Upper lobe of right lung (tissue), 1 donor: ENCODE measurements at regions not wholly inside any gene's neighbourhood (a gene's known extent, or its start where the extent isn't known, plus 50 kb on each side); places are given as distances from the start of the nearest gene placed in this dataset.

Experiments
- ATAC-seq: fragments of 200-7000 bp; cut with Tn5 transposase; one replicate; pipeline ENCODE4 v1.9.1; 2020; ENCODE audit warnings: mild to moderate bottlenecking, moderate library complexity
- DNase-seq: peaks from one replicate; pipeline ENCODE4 v3.0.0-alpha.2; 2020
- H3K27ac ChIP-seq: fragments of 200-600 bp; one replicate; pipeline ENCODE4 v1.8.0; 2022
- H3K27me3 ChIP-seq: fragments of 200-600 bp; one replicate; pipeline ENCODE4 v1.8.0; 2022; ENCODE audit warnings: mild to moderate bottlenecking
- H3K36me3 ChIP-seq: fragments of 200-600 bp; one replicate; pipeline ENCODE4 v1.8.0; 2022
- H3K4me1 ChIP-seq: fragments of 200-600 bp; one replicate; pipeline ENCODE4 v1.8.0; 2022
- H3K4me3 ChIP-seq: fragments of 200-600 bp; one replicate; pipeline ENCODE4 v1.8.0; 2022; ENCODE audit warnings: mild to moderate bottlenecking
- H3K9me3 ChIP-seq: fragments of 200-600 bp; one replicate; pipeline ENCODE4 v1.8.0; 2022
- CTCF ChIP-seq: fragments of 200-600 bp; IDR thresholded peaks from one replicate; pipeline ENCODE4 v1.8.0; 2022; ENCODE audit warnings: antibody characterized with exemption
- intact Hi-C: fragments of 100-400 bp; cut with DNase I; formaldehyde crosslinking; loops from one replicate; pipeline ENCODE4 v1.11.0; 2022
- donor health status: DM: no; HTN: yes; CAD: no; lungs with severe emphysema.

- no peak for ATAC-seq
- Histone ChIP-seq H3K9me3 (no peaks in the 10 kb centered on the region), H3K4me3 (no peak overlapping the region), H3K27ac (no peak overlapping the region), H3K27me3 (peaks cover 39% of the 10 kb centered on the region), H3K36me3 (no peaks in the 10 kb centered on the region), H3K4me1 (no peaks in the 10 kb centered on the region)
- intact Hi-C loops: no loop called here
- DNase-seq: no peak
- no peak for TF ChIP-seq CTCF
Observed at GRCh38 chr20:1790386-1790785, 104.8 kb upstream of the SIRPA start.

- intact Hi-C loops: no loop called here
- Histone ChIP-seq H3K36me3 (no peaks in the 10 kb centered on the region), H3K27ac (no peak overlapping the region), H3K27me3 (peaks cover 41% of the 10 kb centered on the region), H3K9me3 (no peaks in the 10 kb centered on the region), H3K4me3 (no peak overlapping the region), H3K4me1 (no peaks in the 10 kb centered on the region)
- DNase-seq (no peak), ATAC-seq (no peak)
- TF ChIP-seq CTCF: no peak
Observed at GRCh38 chr20:1788044-1788443, 107.2 kb upstream of the SIRPA start.

GRCh38 chr20:1786486-1786885 is 108.7 kb upstream of the SIRPA start:
- Histone ChIP-seq H3K4me3 (no peak overlapping the region), H3K36me3 (no peaks in the 10 kb centered on the region), H3K4me1 (no peaks in the 10 kb centered on the region), H3K9me3 (no peaks in the 10 kb centered on the region), H3K27me3 (peaks cover 48% of the 10 kb centered on the region), H3K27ac (no peak overlapping the region)
- intact Hi-C loops: no loop called here
- ATAC-seq: no peak
- no peak for DNase-seq
- TF ChIP-seq CTCF: no peak

GRCh38 chr20:1784586-1784985 is 110.6 kb upstream of the SIRPA start:
- DNase-seq (no peak), ATAC-seq (peak; percentile 62)
- intact Hi-C loops: no loop called here
- Histone ChIP-seq H3K36me3 (no peaks in the 10 kb centered on the region), H3K4me3 (no peak overlapping the region), H3K27ac (no peak overlapping the region), H3K9me3 (no peaks in the 10 kb centered on the region), H3K4me1 (no peaks in the 10 kb centered on the region), H3K27me3 (peaks cover 40% of the 10 kb centered on the region)
- no peak for TF ChIP-seq CTCF

- no peak for DNase-seq
- Histone ChIP-seq H3K9me3 (no peaks in the 10 kb centered on the region), H3K27me3 (peaks cover 28% of the 10 kb centered on the region), H3K4me3 (no peak overlapping the region), H3K27ac (no peak overlapping the region), H3K36me3 (no peaks in the 10 kb centered on the region), H3K4me1 (no peaks in the 10 kb centered on the region)
- ATAC-seq: no peak
- no peak for TF ChIP-seq CTCF
- intact Hi-C loops: no loop called here
Observed at GRCh38 chr20:1783245-1783644, 112.0 kb upstream of the SIRPA start.

- intact Hi-C loops: no loop called here
- no peaks in the 10 kb centered on the region for H3K9me3 ChIP-seq
- no peak for DNase-seq
- H3K4me1 ChIP-seq: peaks cover 5% of the 10 kb centered on the region
- H3K27ac ChIP-seq: no peak overlapping the region
- TF ChIP-seq CTCF: no peak
- no peak for ATAC-seq
- H3K36me3 ChIP-seq: no peaks in the 10 kb centered on the region
- H3K27me3 ChIP-seq: peaks cover 26% of the 10 kb centered on the region
- no peak overlapping the region for H3K4me3 ChIP-seq
Observed at GRCh38 chr20:1782181-1782580, 113.0 kb upstream of the SIRPA start.
